ENCODE measurements at regions not wholly inside any gene's neighbourhood (a gene's known extent, or its start where the extent isn't known, plus 50 kb on each side); places are given as distances from the start of the nearest gene placed in this dataset.

GRCh38 chr12:60173224-60174170 is 577.7 kb downstream of the SLC16A7 start:
- Histone ChIP-seq H3K9me3 (ENCODE audit: control insufficient read depth, insufficient read depth, low read length) (no peaks in the 10 kb centered on the region), H3K4me1 (ENCODE audit: control insufficient read depth, insufficient read depth, low read length) (no peaks in the 10 kb centered on the region), H3K27me3 (ENCODE audit: control insufficient read depth, insufficient read depth, low read length) (no peaks in the 10 kb centered on the region), H3K27ac (ENCODE audit: low read depth, low read length) (no peak overlapping the region), H3K36me3 (ENCODE audit: control insufficient read depth, insufficient read depth, low read length) (no peaks in the 10 kb centered on the region), H3K4me3 (ENCODE audit: low read depth, low read length) (no peak overlapping the region)
- WGBS (ENCODE audit: insufficient coverage), result 96% methylated on average over 4 of the region's 9 CpGs
- DNase-seq (ENCODE audit: low read depth in 4 of 6, low spot score in 6 of 6), result no peak

- no peak for DNase-seq (ENCODE audit: low read depth in 4 of 6, low spot score in 6 of 6)
- Histone ChIP-seq H3K36me3 (ENCODE audit: control insufficient read depth, insufficient read depth, low read length) (no peaks in the 10 kb centered on the region), H3K4me1 (ENCODE audit: control insufficient read depth, insufficient read depth, low read length) (no peaks in the 10 kb centered on the region), H3K9me3 (ENCODE audit: control insufficient read depth, insufficient read depth, low read length) (no peaks in the 10 kb centered on the region), H3K27ac (ENCODE audit: low read depth, low read length) (no peak overlapping the region), H3K27me3 (ENCODE audit: control insufficient read depth, insufficient read depth, low read length) (no peaks in the 10 kb centered on the region), H3K4me3 (ENCODE audit: low read depth, low read length) (no peak overlapping the region)
Measured at GRCh38 chr12:60174476-60174875, 578.6 kb downstream of the SLC16A7 start.

GRCh38 chr12:60174941-60175340 is 579.1 kb downstream of the SLC16A7 start:
- no peaks in the 10 kb centered on the region for H3K9me3 ChIP-seq (ENCODE audit: control insufficient read depth, insufficient read depth, low read length)
- no peaks in the 10 kb centered on the region for H3K4me1 ChIP-seq (ENCODE audit: control insufficient read depth, insufficient read depth, low read length)
- peak in 1 of 6 donors; percentile 62 for DNase-seq (ENCODE audit: low read depth in 4 of 6, low spot score in 6 of 6)
- no peak overlapping the region for H3K4me3 ChIP-seq (ENCODE audit: low read depth, low read length)
- WGBS (ENCODE audit: insufficient coverage), result no CpG with 5 or more reads among the region's 1 CpG
- no peaks in the 10 kb centered on the region for H3K27me3 ChIP-seq (ENCODE audit: control insufficient read depth, insufficient read depth, low read length)
- no peak overlapping the region for H3K27ac ChIP-seq (ENCODE audit: low read depth, low read length)
- H3K36me3 ChIP-seq (ENCODE audit: control insufficient read depth, insufficient read depth, low read length), result no peaks in the 10 kb centered on the region

- H3K4me1 ChIP-seq (ENCODE audit: control insufficient read depth, insufficient read depth, low read length), result no peaks in the 10 kb centered on the region
- no peaks in the 10 kb centered on the region for H3K9me3 ChIP-seq (ENCODE audit: control insufficient read depth, insufficient read depth, low read length)
- H3K36me3 ChIP-seq (ENCODE audit: control insufficient read depth, insufficient read depth, low read length), result no peaks in the 10 kb centered on the region
- no peaks in the 10 kb centered on the region for H3K27me3 ChIP-seq (ENCODE audit: control insufficient read depth, insufficient read depth, low read length)
- H3K27ac ChIP-seq (ENCODE audit: low read depth, low read length), result no peak overlapping the region
- DNase-seq (ENCODE audit: low read depth in 4 of 6, low spot score in 6 of 6), result no peak
- H3K4me3 ChIP-seq (ENCODE audit: low read depth, low read length), result no peak overlapping the region
- WGBS (ENCODE audit: insufficient coverage), result no CpG with 5 or more reads among the region's 6 CpGs
Measured at GRCh38 chr12:60176891-60177290, 581.1 kb downstream of the SLC16A7 start.

GRCh38 chr12:60180298-60180697 is 584.5 kb downstream of the SLC16A7 start:
- no peak for DNase-seq (ENCODE audit: low read depth in 4 of 6, low spot score in 6 of 6)
- Histone ChIP-seq H3K4me3 (ENCODE audit: low read depth, low read length) (no peak overlapping the region), H3K36me3 (ENCODE audit: control insufficient read depth, insufficient read depth, low read length) (no peaks in the 10 kb centered on the region), H3K9me3 (ENCODE audit: control insufficient read depth, insufficient read depth, low read length) (no peaks in the 10 kb centered on the region), H3K4me1 (ENCODE audit: control insufficient read depth, insufficient read depth, low read length) (no peaks in the 10 kb centered on the region), H3K27me3 (ENCODE audit: control insufficient read depth, insufficient read depth, low read length) (no peaks in the 10 kb centered on the region), H3K27ac (ENCODE audit: low read depth, low read length) (no peak overlapping the region)
- no CpG with 5 or more reads among the region's 2 CpGs for WGBS (ENCODE audit: insufficient coverage)

GRCh38 chr12:60182354-60182753 is 586.5 kb downstream of the SLC16A7 start:
- WGBS (ENCODE audit: insufficient coverage), result no CpG with 5 or more reads among the region's 1 CpG
- Histone ChIP-seq H3K27me3 (ENCODE audit: control insufficient read depth, insufficient read depth, low read length) (no peaks in the 10 kb centered on the region), H3K36me3 (ENCODE audit: control insufficient read depth, insufficient read depth, low read length) (no peaks in the 10 kb centered on the region), H3K9me3 (ENCODE audit: control insufficient read depth, insufficient read depth, low read length) (no peaks in the 10 kb centered on the region), H3K4me3 (ENCODE audit: low read depth, low read length) (no peak overlapping the region), H3K27ac (ENCODE audit: low read depth, low read length) (no peak overlapping the region), H3K4me1 (ENCODE audit: control insufficient read depth, insufficient read depth, low read length) (no peaks in the 10 kb centered on the region)
- DNase-seq (ENCODE audit: low read depth in 4 of 6, low spot score in 6 of 6), result no peak

GRCh38 chr12:60184096-60184495 is 588.3 kb downstream of the SLC16A7 start:
- Histone ChIP-seq H3K4me3 (ENCODE audit: low read depth, low read length) (no peak overlapping the region), H3K27me3 (ENCODE audit: control insufficient read depth, insufficient read depth, low read length) (no peaks in the 10 kb centered on the region), H3K36me3 (ENCODE audit: control insufficient read depth, insufficient read depth, low read length) (no peaks in the 10 kb centered on the region), H3K9me3 (ENCODE audit: control insufficient read depth, insufficient read depth, low read length) (no peaks in the 10 kb centered on the region), H3K4me1 (ENCODE audit: control insufficient read depth, insufficient read depth, low read length) (no peaks in the 10 kb centered on the region), H3K27ac (ENCODE audit: low read depth, low read length) (no peak overlapping the region)
- no CpG with 5 or more reads among the region's 1 CpG for WGBS (ENCODE audit: insufficient coverage)
- DNase-seq (ENCODE audit: low read depth in 4 of 6, low spot score in 6 of 6), result no peak

GRCh38 chr12:60185060-60185459 is 589.2 kb downstream of the SLC16A7 start:
- Histone ChIP-seq H3K4me1 (ENCODE audit: control insufficient read depth, insufficient read depth, low read length) (no peaks in the 10 kb centered on the region), H3K27me3 (ENCODE audit: control insufficient read depth, insufficient read depth, low read length) (no peaks in the 10 kb centered on the region), H3K36me3 (ENCODE audit: control insufficient read depth, insufficient read depth, low read length) (no peaks in the 10 kb centered on the region), H3K9me3 (ENCODE audit: control insufficient read depth, insufficient read depth, low read length) (no peaks in the 10 kb centered on the region), H3K4me3 (ENCODE audit: low read depth, low read length) (no peak overlapping the region), H3K27ac (ENCODE audit: low read depth, low read length) (no peak overlapping the region)
- no peak for DNase-seq (ENCODE audit: low read depth in 4 of 6, low spot score in 6 of 6)
- 100% methylated on average over 2 of the region's 4 CpGs for WGBS (ENCODE audit: insufficient coverage)

GRCh38 chr12:60191271-60191670 is 595.4 kb downstream of the SLC16A7 start:
- no peaks in the 10 kb centered on the region for H3K4me1 ChIP-seq (ENCODE audit: control insufficient read depth, insufficient read depth, low read length)

GRCh38 chr12:60191676-60192359 is 596.0 kb downstream of the SLC16A7 start:
- no peak for DNase-seq (ENCODE audit: low read depth in 4 of 6, low spot score in 6 of 6)
- Histone ChIP-seq H3K4me3 (ENCODE audit: low read depth, low read length) (no peak overlapping the region), H3K4me1 (ENCODE audit: control insufficient read depth, insufficient read depth, low read length) (no peaks in the 10 kb centered on the region), H3K27ac (ENCODE audit: low read depth, low read length) (no peak overlapping the region), H3K9me3 (ENCODE audit: control insufficient read depth, insufficient read depth, low read length) (no peaks in the 10 kb centered on the region), H3K27me3 (ENCODE audit: control insufficient read depth, insufficient read depth, low read length) (no peaks in the 10 kb centered on the region), H3K36me3 (ENCODE audit: control insufficient read depth, insufficient read depth, low read length) (no peaks in the 10 kb centered on the region)

More at GRCh38 chr12:60191271-60191670, 595.4 kb downstream of the SLC16A7 start:
- DNase-seq (ENCODE audit: low read depth in 4 of 6, low spot score in 6 of 6), result no peak
- H3K4me3 ChIP-seq (ENCODE audit: low read depth, low read length), result no peak overlapping the region
- no peaks in the 10 kb centered on the region for H3K36me3 ChIP-seq (ENCODE audit: control insufficient read depth, insufficient read depth, low read length)
- H3K27ac ChIP-seq (ENCODE audit: low read depth, low read length), result no peak overlapping the region
- WGBS (ENCODE audit: insufficient coverage), result 100% methylated on average over 1 of the region's 1 CpG
- no peaks in the 10 kb centered on the region for H3K27me3 ChIP-seq (ENCODE audit: control insufficient read depth, insufficient read depth, low read length)
- no peaks in the 10 kb centered on the region for H3K9me3 ChIP-seq (ENCODE audit: control insufficient read depth, insufficient read depth, low read length)
